Spleen (tissue), 11 donors: ENCODE measurements at regions not wholly inside any gene's neighbourhood (a gene's known extent, or its start where the extent isn't known, plus 50 kb on each side); places are given as distances from the start of the nearest gene placed in this dataset.

Experiments used
- DNase-seq: peaks from one replicate; pipeline ENCODE4 v3.0.0-alpha.2; 2020
- H3K27ac ChIP-seq, 8 donors: fragments of 200-600 bp; sonication (generic) in 7 of 8; 1 replicate in 4 of 8; 2 replicates in 4 of 8; pipeline versions ENCODE4 v1.5.0 to v1.8.0; 2016 to 2021; ENCODE audit warnings: inconsistent platforms in 4 of 8, mild to moderate bottlenecking in 4 of 8, moderate library complexity in 1 of 8
- H3K27me3 ChIP-seq, 7 donors: fragments of 200-600 bp; sonication (generic) in 6 of 7; replicated peaks in 1 of 7; 1 replicate in 4 of 7; 2 replicates in 3 of 7; pipeline versions ENCODE4 v1.5.0 to v1.8.0; 2016 to 2021; ENCODE audit warnings: inconsistent platforms in 3 of 7, mild to moderate bottlenecking in 1 of 7
- H3K36me3 ChIP-seq, 6 donors: fragments of 200-600 bp; sonication (generic) in 5 of 6; 1 replicate in 4 of 6; 2 replicates in 2 of 6; pipeline versions ENCODE4 v1.5.0 to v1.8.0; 2016 to 2021; ENCODE audit warnings: inconsistent platforms in 2 of 6
- H3K4me1 ChIP-seq, 6 donors: fragments of 200-600 bp; sonication (generic) in 5 of 6; 1 replicate in 3 of 6; 2 replicates in 3 of 6; pipeline versions ENCODE4 v1.5.0 to v1.8.0; 2016 to 2021; ENCODE audit warnings: inconsistent platforms in 3 of 6
- H3K4me3 ChIP-seq, 8 donors: fragments of 200-600 bp; sonication (generic) in 7 of 8; 1 replicate in 4 of 8; 2 replicates in 4 of 8; pipeline versions ENCODE4 v1.5.0 to v1.8.0; 2016 to 2021; ENCODE audit warnings: inconsistent platforms in 4 of 8, mild to moderate bottlenecking in 4 of 8, moderate library complexity in 2 of 8
- H3K9me3 ChIP-seq, 8 donors: fragments of 200-600 bp; sonication (generic) in 7 of 8; 1 replicate in 4 of 8; 2 replicates in 4 of 8; pipeline versions ENCODE4 v1.5.0 to v1.8.0; 2016 to 2021; ENCODE audit warnings: inconsistent platforms in 4 of 8
- POLR2A ChIP-seq, 3 donors: fragments of 450-650 bp; IDR thresholded peaks; one replicate each; pipeline ENCODE4 v1.5.1; 2017; ENCODE audit warnings: antibody characterized with exemption in 3 of 3, mild to moderate bottlenecking in 1 of 3
- POLR2AphosphoS5 ChIP-seq, 3 donors: sonication (generic); formaldehyde crosslinking; IDR thresholded peaks; one replicate each; pipeline ENCODE4 v1.5.1; 2017; ENCODE audit warnings: antibody characterized with exemption in 3 of 3
- WGBS, 5 donors: extraction: QIAGEN DNeasy Blood & Tissue Kit in 3 of 5; methylation state at CpG; one replicate each; pipeline versions ENCODE4 v1.1.5 to v1.1.7; 2013 to 2018; 5-methylcytosine and 5-hydroxymethylcytosine counted together
- intact Hi-C: fragments of 100-400 bp; cut with DNase I; formaldehyde crosslinking; loops from one replicate; pipeline ENCODE4 v1.15.0; 2023; ENCODE audit warnings: low total_unique reads
- TF ChIP-seq, protein P1 (sequence below), 11 experiments: fragments of 200-600 bp in 7 of 11; fragments of 450-650 bp in 4 of 11; sonication (generic) in 4 of 11; IDR thresholded peaks in 8 of 11; conservative IDR thresholded peaks in 3 of 11; 1 replicate in 7 of 11; 2 replicates in 4 of 11; pipeline versions ENCODE4 v1.4.0 to v1.8.0; 2016 to 2021; ENCODE audit warnings: antibody characterized with exemption in 11 of 11, inconsistent platforms in 4 of 11, mild to moderate bottlenecking in 1 of 11
- donor health status: healthy with polysubstance abuse.
- donor health status: DM: no; HTN: no; CAD: no; lungs with moderate emphysema.
- donor health status: DM: no; HTN: no; CAD: no.
- donor health status: Bipolar disorder and iron deficiency.
- donor health status: healthy.
- donor health status: DM: no; HTN: no; CAD: no.
- donor health status: DM: yes; HTN: yes; CAD: no.

- no peak overlapping the region for H3K27ac ChIP-seq
- 67 to 72% (median 70%) methylated on average over 2 of the region's 2 CpGs for WGBS, 5 donors
- H3K9me3 ChIP-seq, result no peaks in the 10 kb centered on the region
- H3K4me1 ChIP-seq, result no peaks in the 10 kb centered on the region
- no peak overlapping the region for H3K4me3 ChIP-seq
- DNase-seq, result no peak
- H3K36me3 ChIP-seq, result no peaks in the 10 kb centered on the region
- H3K27me3 ChIP-seq, result no peaks in the 10 kb centered on the region
- TF ChIP-seq POLR2AphosphoS5 (IDR thresholded peaks at IDR 0.05) (no peak), POLR2A (IDR thresholded peaks at IDR 0.05) (no peak)
- TF ChIP-seq, protein P1, sequence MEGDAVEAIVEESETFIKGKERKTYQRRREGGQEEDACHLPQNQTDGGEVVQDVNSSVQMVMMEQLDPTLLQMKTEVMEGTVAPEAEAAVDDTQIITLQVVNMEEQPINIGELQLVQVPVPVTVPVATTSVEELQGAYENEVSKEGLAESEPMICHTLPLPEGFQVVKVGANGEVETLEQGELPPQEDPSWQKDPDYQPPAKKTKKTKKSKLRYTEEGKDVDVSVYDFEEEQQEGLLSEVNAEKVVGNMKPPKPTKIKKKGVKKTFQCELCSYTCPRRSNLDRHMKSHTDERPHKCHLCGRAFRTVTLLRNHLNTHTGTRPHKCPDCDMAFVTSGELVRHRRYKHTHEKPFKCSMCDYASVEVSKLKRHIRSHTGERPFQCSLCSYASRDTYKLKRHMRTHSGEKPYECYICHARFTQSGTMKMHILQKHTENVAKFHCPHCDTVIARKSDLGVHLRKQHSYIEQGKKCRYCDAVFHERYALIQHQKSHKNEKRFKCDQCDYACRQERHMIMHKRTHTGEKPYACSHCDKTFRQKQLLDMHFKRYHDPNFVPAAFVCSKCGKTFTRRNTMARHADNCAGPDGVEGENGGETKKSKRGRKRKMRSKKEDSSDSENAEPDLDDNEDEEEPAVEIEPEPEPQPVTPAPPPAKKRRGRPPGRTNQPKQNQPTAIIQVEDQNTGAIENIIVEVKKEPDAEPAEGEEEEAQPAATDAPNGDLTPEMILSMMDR (IDR thresholded peaks at IDR 0.05 in 8 of 11, conservative IDR thresholded peaks at IDR 0.05 in 3 of 11), result no peak
- intact Hi-C loops, result no loop called here
Observed at GRCh38 chr9:90288275-90288639, 354.4 kb downstream of the DIRAS2 start.

GRCh38 chr9:90290716-90291485 lies 351.7 kb downstream of the DIRAS2 start:
- DNase-seq, result no peak
- Histone ChIP-seq H3K27ac (no peak overlapping the region), H3K4me3 (no peak overlapping the region), H3K36me3 (no peaks in the 10 kb centered on the region), H3K27me3 (no peaks in the 10 kb centered on the region), H3K4me1 (no peaks in the 10 kb centered on the region), H3K9me3 (no peaks in the 10 kb centered on the region)
- WGBS, 5 donors, result 77 to 83% (median 78%) methylated on average over 5 of the region's 5 CpGs
- TF ChIP-seq POLR2AphosphoS5 (IDR thresholded peaks at IDR 0.05) (no peak), POLR2A (IDR thresholded peaks at IDR 0.05) (no peak)
- TF ChIP-seq, protein P1 (IDR thresholded peaks at IDR 0.05 in 8 of 11, conservative IDR thresholded peaks at IDR 0.05 in 3 of 11), result no peak
- intact Hi-C loops, result no loop called here

DNA sequence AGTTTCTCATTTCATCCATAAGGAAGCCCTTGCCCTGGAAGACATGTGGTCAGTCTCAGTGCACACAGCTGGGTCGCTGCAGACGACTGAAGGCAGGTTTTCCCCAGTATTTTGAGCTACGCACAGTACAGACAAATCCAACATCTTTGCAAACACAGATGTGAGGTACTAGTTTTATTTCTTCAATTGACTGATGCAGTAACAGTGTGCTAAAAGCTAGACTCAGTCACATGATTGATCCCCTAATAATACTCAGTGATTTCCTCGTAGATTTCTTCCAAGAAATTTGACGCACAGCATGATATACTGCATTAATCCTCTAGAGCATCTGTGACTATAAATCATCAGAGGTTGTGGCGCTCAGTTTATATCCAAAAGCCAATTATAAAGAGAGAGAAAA lies 346.1 kb downstream of the DIRAS2 start:
- Histone ChIP-seq H3K27ac (no peak overlapping the region), H3K27me3 (peaks cover 0 to 6% (median 0%) of the 10 kb centered on the region in 7 donors), H3K36me3 (no peaks in the 10 kb centered on the region), H3K9me3 (no peaks in the 10 kb centered on the region), H3K4me1 (no peaks in the 10 kb centered on the region), H3K4me3 (no peak overlapping the region)
- no peak for DNase-seq
- TF ChIP-seq, protein P1 (IDR thresholded peaks at IDR 0.05 in 8 of 11, conservative IDR thresholded peaks at IDR 0.05 in 3 of 11), result no peak
- TF ChIP-seq POLR2AphosphoS5 (IDR thresholded peaks at IDR 0.05) (no peak), POLR2A (IDR thresholded peaks at IDR 0.05) (no peak)
- intact Hi-C loops, result no loop called here
- WGBS, 5 donors, result 58 to 77% (median 65%) methylated on average over 6 of the region's 6 CpGs

- Histone ChIP-seq H3K27ac (no peak overlapping the region), H3K36me3 (no peaks in the 10 kb centered on the region), H3K4me3 (no peak overlapping the region), H3K27me3 (peaks cover 0 to 21% (median 0%) of the 10 kb centered on the region in 7 donors), H3K9me3 (no peaks in the 10 kb centered on the region), H3K4me1 (no peaks in the 10 kb centered on the region)
- no peak for DNase-seq
- intact Hi-C loops, result loop anchor here (10.0 kb wide), 1 partner anchor 55 kb away; no protein-coding TSS in a partner anchor
- TF ChIP-seq, protein P1 (IDR thresholded peaks at IDR 0.05 in 8 of 11, conservative IDR thresholded peaks at IDR 0.05 in 3 of 11), result no peak
- TF ChIP-seq POLR2AphosphoS5 (IDR thresholded peaks at IDR 0.05), result no peak
- no peak for TF ChIP-seq POLR2A (IDR thresholded peaks at IDR 0.05)
- WGBS, 5 donors, result 76 to 85% (median 81%) methylated on average over 5 of the region's 5 CpGs
Observed at GRCh38 chr9:90299968-90300367, 342.7 kb downstream of the DIRAS2 start.
